OCI-LY1 (cell line): ENCODE measurements at regions not wholly inside any gene's neighbourhood (a gene's known extent, or its start where the extent isn't known, plus 50 kb on each side); places are given as distances from the start of the nearest gene placed in this dataset.

Experiments
- H2AFZ ChIP-seq: fragments of 200-600 bp; sonication (generic), shearing (Covaris generic); 2 replicates; pipeline ENCODE4 v1.6.0; 2014; ENCODE audit warnings: antibody characterized with exemption, mild to moderate bottlenecking, low read length
- H3F3A ChIP-seq: fragments of 200-600 bp; sonication (generic), shearing (Covaris generic); 2 replicates; pipeline ENCODE4 v1.6.0; 2014; ENCODE audit warnings: mild to moderate bottlenecking, antibody characterized with exemption, low read length, moderate library complexity; ENCODE audit not compliant: insufficient read depth
- H3K27ac ChIP-seq: fragments of 200-600 bp; sonication (generic); 2 replicates; pipeline ENCODE4 v1.5.1; 2014; ENCODE audit warnings: low read length, mixed run types, mild to moderate bottlenecking, low read depth; ENCODE audit not compliant: poor library complexity, severe bottlenecking
- H3K27me3 ChIP-seq: fragments of 200-600 bp; sonication (generic); 2 replicates; pipeline ENCODE4 v1.6.0; 2014; ENCODE audit warnings: antibody characterized with exemption, mild to moderate bottlenecking, low read length, moderate library complexity; ENCODE audit not compliant: insufficient read depth
- H3K36me3 ChIP-seq: fragments of 200-600 bp; sonication (generic); 2 replicates; pipeline ENCODE4 v1.6.1; 2014; ENCODE audit warnings: mild to moderate bottlenecking, antibody characterized with exemption, low read length, moderate library complexity, mixed read lengths; ENCODE audit not compliant: insufficient read depth
- H3K4me1 ChIP-seq: fragments of 200-600 bp; sonication (generic); 2 replicates; pipeline ENCODE4 v1.5.1; 2014; ENCODE audit warnings: mild to moderate bottlenecking, low read length, moderate library complexity; ENCODE audit not compliant: insufficient read depth, severe bottlenecking
- H3K4me2 ChIP-seq: fragments of 200-600 bp; sonication (generic), shearing (Covaris generic); 2 replicates; pipeline ENCODE4 v1.6.1; 2014; ENCODE audit warnings: low read length
- H3K4me3 ChIP-seq: fragments of 200-600 bp; sonication (generic); 2 replicates; pipeline ENCODE4 v1.5.1; 2014; ENCODE audit warnings: low read length, low read depth, mild to moderate bottlenecking, mixed read lengths; ENCODE audit not compliant: poor library complexity, severe bottlenecking
- H3K79me2 ChIP-seq: fragments of 200-600 bp; shearing (Covaris generic); 2 replicates; pipeline ENCODE4 v1.6.1; 2016; ENCODE audit warnings: mixed run types, low read length, mixed read lengths; ENCODE audit not compliant: insufficient read depth
- H3K9ac ChIP-seq: fragments of 200-600 bp; sonication (generic), shearing (Covaris generic); 2 replicates; pipeline ENCODE4 v1.6.1; 2014; ENCODE audit warnings: mild to moderate bottlenecking, low read length, mixed read lengths
- H3K9me2 ChIP-seq: fragments of 200-600 bp; sonication (generic), shearing (Covaris generic); 2 replicates; pipeline ENCODE4 v1.6.1; 2014; ENCODE audit warnings: low read depth, mild to moderate bottlenecking, low read length, mixed read lengths
- H3K9me3 ChIP-seq: fragments of 200-600 bp; shearing (Covaris generic); 2 replicates; pipeline ENCODE4 v1.6.1; 2014; ENCODE audit warnings: low read length, mixed read lengths
- H4K20me1 ChIP-seq: fragments of 200-600 bp; sonication (generic), shearing (Covaris generic); 2 replicates; pipeline ENCODE4 v1.6.0; 2016; ENCODE audit warnings: mild to moderate bottlenecking, low read length; ENCODE audit not compliant: insufficient read depth
- CTCF ChIP-seq: fragments of 200-600 bp; sonication (generic), shearing (Covaris generic); IDR thresholded peaks from 2 replicates; pipeline ENCODE4 v1.5.1; 2017; ENCODE audit warnings: mild to moderate bottlenecking, antibody characterized with exemption, low read length, moderate library complexity, mixed read lengths
- EZH2 ChIP-seq: fragments of 200-600 bp; sonication (generic), shearing (Covaris generic); IDR thresholded peaks from 2 replicates; pipeline ENCODE4 v1.8.0; 2017; ENCODE audit warnings: borderline replicate concordance, mixed run types, mild to moderate bottlenecking, antibody characterized with exemption, low read length, moderate library complexity, mixed read lengths

- H3K9ac ChIP-seq: no peak overlapping the region
- H3K4me1 ChIP-seq: no peaks in the 10 kb centered on the region
- H3K27ac ChIP-seq: no peak overlapping the region
- no peaks in the 10 kb centered on the region for H3K9me2 ChIP-seq
- no peak overlapping the region for H2AFZ ChIP-seq
- no peak overlapping the region for H3K4me2 ChIP-seq
- H3K36me3 ChIP-seq: no peaks in the 10 kb centered on the region
- H4K20me1 ChIP-seq: no peaks in the 10 kb centered on the region
- H3K27me3 ChIP-seq: no peaks in the 10 kb centered on the region
- TF ChIP-seq CTCF (no peak), EZH2 (no peak)
- no peak overlapping the region for H3K4me3 ChIP-seq
- H3K9me3 ChIP-seq: no peaks in the 10 kb centered on the region
- H3K79me2 ChIP-seq: no peaks in the 10 kb centered on the region
- H3F3A ChIP-seq: no peaks in the 10 kb centered on the region
Observed at GRCh38 chr4:59727745-59728144, 1472.4 kb upstream of the ADGRL3 start.

- H3K9me3 ChIP-seq: no peaks in the 10 kb centered on the region
- no peaks in the 10 kb centered on the region for H3K9me2 ChIP-seq
- no peak for TF ChIP-seq EZH2
- TF ChIP-seq CTCF: no peak
- H3K9ac ChIP-seq: no peak overlapping the region
- H3K4me2 ChIP-seq: no peak overlapping the region
- no peaks in the 10 kb centered on the region for H3K36me3 ChIP-seq
- H3K27me3 ChIP-seq: no peaks in the 10 kb centered on the region
- H4K20me1 ChIP-seq: no peaks in the 10 kb centered on the region
- no peaks in the 10 kb centered on the region for H3F3A ChIP-seq
- H3K4me3 ChIP-seq: no peak overlapping the region
- no peak overlapping the region for H3K27ac ChIP-seq
- H3K4me1 ChIP-seq: no peaks in the 10 kb centered on the region
- H3K79me2 ChIP-seq: no peaks in the 10 kb centered on the region
- no peak overlapping the region for H2AFZ ChIP-seq
Observed at GRCh38 chr4:59728496-59728895, 1471.6 kb upstream of the ADGRL3 start.

- H3K4me1 ChIP-seq: no peaks in the 10 kb centered on the region
- no peak overlapping the region for H3K27ac ChIP-seq
- no peak overlapping the region for H3K9ac ChIP-seq
- no peak overlapping the region for H3K4me2 ChIP-seq
- H3K9me2 ChIP-seq: no peaks in the 10 kb centered on the region
- H4K20me1 ChIP-seq: no peaks in the 10 kb centered on the region
- H3K9me3 ChIP-seq: no peaks in the 10 kb centered on the region
- H3K27me3 ChIP-seq: no peaks in the 10 kb centered on the region
- H3K36me3 ChIP-seq: no peaks in the 10 kb centered on the region
- H3F3A ChIP-seq: no peaks in the 10 kb centered on the region
- TF ChIP-seq CTCF (no peak), EZH2 (no peak)
- H2AFZ ChIP-seq: no peak overlapping the region
- H3K4me3 ChIP-seq: no peak overlapping the region
- no peaks in the 10 kb centered on the region for H3K79me2 ChIP-seq
Observed at GRCh38 chr4:59729321-59729720, 1470.8 kb upstream of the ADGRL3 start.
